ENCODE measurements at regions not wholly inside any gene's neighbourhood (a gene's known extent, or its start where the extent isn't known, plus 50 kb on each side); places are given as distances from the start of the nearest gene placed in this dataset.

- no peak for DNase-seq (ENCODE audit: low read depth)
These were observed 181.3 kb upstream of the GMDS start for GRCh38 chr6:2426561-2427340.

- no peak for DNase-seq (ENCODE audit: low read depth)
These were observed 170.8 kb upstream of the GMDS start for GRCh38 chr6:2416128-2416712.

GRCh38 chr6:2414885-2415547, 169.6 kb upstream of the GMDS start:
- DNase-seq (ENCODE audit: low read depth), result no peak

GRCh38 chr6:2412731-2413130, 167.3 kb upstream of the GMDS start:
- DNase-seq (ENCODE audit: low read depth), result no peak

- no peak for DNase-seq (ENCODE audit: low read depth)
These were observed 165.4 kb upstream of the GMDS start for GRCh38 chr6:2410656-2411380.

GRCh38 chr6:2407525-2407924, 162.1 kb upstream of the GMDS start:
- no peak for DNase-seq (ENCODE audit: low read depth)

GRCh38 chr6:2404211-2404929, 159.0 kb upstream of the GMDS start:
- no peak for DNase-seq (ENCODE audit: low read depth)

GRCh38 chr6:2403546-2403945, 158.1 kb upstream of the GMDS start:
- DNase-seq (ENCODE audit: low read depth), result no peak

- DNase-seq (ENCODE audit: low read depth), result no peak
These were observed 151.6 kb upstream of the GMDS start for GRCh38 chr6:2396846-2397630.

GRCh38 chr6:2396042-2396657, 150.7 kb upstream of the GMDS start:
- no peak for DNase-seq (ENCODE audit: low read depth)

- DNase-seq (ENCODE audit: low read depth), result no peak
These were observed 143.3 kb upstream of the GMDS start for GRCh38 chr6:2388554-2389324.

- DNase-seq (ENCODE audit: low read depth), result no peak
These were observed 142.0 kb upstream of the GMDS start for GRCh38 chr6:2387445-2387844.

- DNase-seq (ENCODE audit: low read depth), result no peak
These were observed 140.1 kb upstream of the GMDS start for GRCh38 chr6:2385471-2385983.

- DNase-seq (ENCODE audit: low read depth), result no peak
These were observed 139.1 kb upstream of the GMDS start for GRCh38 chr6:2384528-2384927.

- DNase-seq (ENCODE audit: low read depth), result no peak
These were observed 136.7 kb upstream of the GMDS start for GRCh38 chr6:2381872-2382661.

- DNase-seq (ENCODE audit: low read depth), result no peak
These were observed 133.7 kb upstream of the GMDS start for GRCh38 chr6:2378891-2379652.

- no peak for DNase-seq (ENCODE audit: low read depth)
These were observed 132.7 kb upstream of the GMDS start for GRCh38 chr6:2378046-2378657.
